ENCODE measurements at regions not wholly inside any gene's neighbourhood (a gene's known extent, or its start where the extent isn't known, plus 50 kb on each side); places are given as distances from the start of the nearest gene placed in this dataset.
A peak's percentile ranks its signal among the peaks of the same experiment; 100 is the strongest.
"Not testable (repeated sequence)": the region's sequence is repeated elsewhere in the genome, so short reads cannot be mapped to it uniquely, and the experiment has no call there.

- DNase-seq = no peak
Observed at GRCh38 chr7:131045526-131045925, 282.1 kb upstream of the MKLN1 start.

GRCh38 chr7:131046246-131046645 lies 281.4 kb upstream of the MKLN1 start:
- no peak for DNase-seq

- DNase-seq = no peak
Observed at GRCh38 chr7:131047651-131048304, 279.9 kb upstream of the MKLN1 start.

- no peak for DNase-seq
Observed at GRCh38 chr7:131051304-131051703, 276.4 kb upstream of the MKLN1 start.

- DNase-seq = no peak
Observed at GRCh38 chr7:131052285-131052904, 275.3 kb upstream of the MKLN1 start.

- DNase-seq = no peak
Observed at GRCh38 chr7:131056007-131056406, 271.7 kb upstream of the MKLN1 start.

- peak; percentile 41 to 73 (median 70) for DNase-seq
Observed at GRCh38 chr7:131057015-131057793, 270.5 kb upstream of the MKLN1 start.

GRCh38 chr7:131057794-131058070 lies 269.9 kb upstream of the MKLN1 start:
- DNase-seq = no peak

- DNase-seq = not testable (repeated sequence)
Observed at GRCh38 chr7:131058561-131059288, 269.0 kb upstream of the MKLN1 start.

- not testable (repeated sequence) for DNase-seq
Observed at GRCh38 chr7:131059401-131059800, 268.3 kb upstream of the MKLN1 start.

- no peak for DNase-seq
Observed at GRCh38 chr7:131061158-131061557, 266.5 kb upstream of the MKLN1 start.

- no peak for DNase-seq
Observed at GRCh38 chr7:131061818-131062217, 265.9 kb upstream of the MKLN1 start.

- DNase-seq = no peak
Observed at GRCh38 chr7:131066635-131067034, 261.0 kb upstream of the MKLN1 start.

- no peak for DNase-seq
Observed at GRCh38 chr7:131067220-131067619, 260.5 kb upstream of the MKLN1 start.

- DNase-seq = no peak
Observed at GRCh38 chr7:131068604-131069021, 259.1 kb upstream of the MKLN1 start.

- peak; percentile 31 to 54 (median 48) for DNase-seq
Observed at GRCh38 chr7:131071786-131072504, 255.7 kb upstream of the MKLN1 start.

GRCh38 chr7:131072505-131073091 lies 255.1 kb upstream of the MKLN1 start:
- no peak for DNase-seq

GRCh38 chr7:131074043-131074442 lies 253.6 kb upstream of the MKLN1 start:
- DNase-seq = no peak

- DNase-seq = no peak
Observed at GRCh38 chr7:131074585-131074984, 253.1 kb upstream of the MKLN1 start.

GRCh38 chr7:131075406-131075805 lies 252.3 kb upstream of the MKLN1 start:
- no peak for DNase-seq

GRCh38 chr7:131076032-131076431 lies 251.6 kb upstream of the MKLN1 start:
- peak in 1 of 3 donors; percentile 31 for DNase-seq

Data from muscle of back (tissue), 3 donors.